Fibroblast of the aortic adventitia (primary cell): ENCODE measurements at regions not wholly inside any gene's neighbourhood (a gene's known extent, or its start where the extent isn't known, plus 50 kb on each side); places are given as distances from the start of the nearest gene placed in this dataset.
"Not testable (repeated sequence)": the region's sequence is repeated elsewhere in the genome, so short reads cannot be mapped to it uniquely, and the experiment has no call there.

Experiments used
- DNase-seq: peaks from one replicate; pipeline ENCODE4 v3.0.0-alpha.2; 2010; ENCODE audit warnings: low read depth
- H3K4me3 ChIP-seq: 2 replicates; pipeline ENCODE4 v1.5.1; 2011; ENCODE audit warnings: low read depth, mild to moderate bottlenecking, control low read depth, low read length, moderate library complexity
- CTCF ChIP-seq: IDR thresholded peaks from 2 replicates; pipeline ENCODE4 v1.5.1; 2011; ENCODE audit warnings: mild to moderate bottlenecking, low read length, control low read depth, inconsistent platforms; ENCODE audit not compliant: insufficient read depth

DNA sequence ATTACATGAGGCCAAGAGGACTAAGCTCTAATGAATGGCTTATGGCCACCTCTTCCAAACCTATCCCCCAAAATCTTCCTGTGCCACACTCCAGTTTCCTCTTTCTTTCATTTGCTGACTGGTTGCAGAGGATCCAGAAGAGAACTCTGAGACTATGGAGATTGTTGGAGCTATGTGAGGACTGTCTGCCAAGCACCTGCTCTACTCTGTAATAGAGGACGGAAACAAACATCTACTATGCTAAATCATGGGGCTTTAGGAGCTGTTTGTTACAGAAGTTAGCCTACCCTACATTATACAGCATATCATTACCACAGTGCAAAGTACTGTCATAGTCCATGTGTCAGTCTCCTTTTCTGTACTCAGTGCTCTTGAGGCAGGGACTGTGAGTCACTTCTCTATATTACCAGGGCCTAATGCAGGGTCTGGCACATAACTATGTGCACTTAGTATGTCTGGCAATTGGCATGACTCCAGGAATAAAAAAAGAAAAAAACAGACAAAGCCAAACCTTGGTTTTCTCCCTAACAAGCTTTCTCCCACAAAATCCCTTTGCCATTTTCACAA, 95.1 kb downstream of the RPAP3 start:
- DNase-seq = no peak
- TF ChIP-seq CTCF = no peak

GRCh38 chr12:47609806-47610205, 96.0 kb downstream of the RPAP3 start:
- no peak overlapping the region for H3K4me3 ChIP-seq
- no peak for DNase-seq

More for the DNA sequence above, 95.1 kb downstream of the RPAP3 start:
- H3K4me3 ChIP-seq = no peak overlapping the region

DNA sequence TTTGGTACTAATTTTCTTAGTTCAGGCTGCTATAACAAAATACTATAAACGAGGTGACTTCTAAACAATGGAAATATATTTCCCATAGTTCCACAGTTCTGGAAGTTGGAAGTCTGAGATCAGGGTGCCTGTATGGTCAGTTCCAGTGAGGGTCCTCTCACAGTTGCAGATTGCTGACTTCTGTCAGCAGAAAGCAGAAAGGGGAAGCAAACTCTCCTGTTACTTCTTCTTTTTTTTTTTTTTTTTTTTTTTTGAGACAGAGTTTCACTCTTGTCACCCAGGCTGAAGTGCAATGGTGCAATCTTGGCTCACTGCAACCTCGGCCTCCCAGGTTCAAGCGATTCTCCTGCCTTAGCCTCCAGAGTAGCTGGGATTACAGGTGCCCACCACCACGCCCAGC, 97.2 kb downstream of the RPAP3 start:
- not testable (repeated sequence) for DNase-seq, H3K4me3 ChIP-seq

More at GRCh38 chr12:47609806-47610205, 96.0 kb downstream of the RPAP3 start:
- TF ChIP-seq CTCF = no peak

DNA sequence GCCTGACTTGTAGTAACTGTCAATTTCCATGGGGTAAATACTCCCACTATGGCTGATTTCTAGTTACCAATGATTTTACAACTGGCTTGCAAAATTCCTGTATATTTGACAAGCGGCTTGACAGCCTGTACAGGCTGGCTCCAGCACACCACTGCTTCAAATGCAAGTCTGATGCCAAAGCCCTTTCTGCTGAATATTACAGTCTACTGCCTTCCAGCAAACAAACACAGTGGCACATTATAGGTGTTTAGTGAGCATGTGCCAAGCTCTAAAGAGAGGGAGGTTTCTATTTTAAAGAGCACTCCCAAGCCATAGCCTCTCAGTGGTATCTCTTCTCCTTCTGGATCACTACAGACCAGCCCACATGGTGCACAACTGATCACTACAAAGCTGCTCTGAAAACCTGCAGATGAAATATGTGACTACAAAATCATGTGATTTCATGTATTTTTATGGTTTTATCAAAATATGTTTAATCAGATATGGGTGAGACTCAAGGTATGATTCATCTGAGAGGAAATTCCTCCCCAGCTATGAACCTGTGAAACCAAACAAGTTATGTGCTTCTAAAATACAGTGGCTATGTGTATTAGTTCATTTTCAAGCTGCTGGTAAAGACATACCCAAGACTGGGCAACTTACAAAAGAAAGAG, 101.5 kb downstream of the RPAP3 start:
- DNase-seq = peak; percentile 65
- no peak for TF ChIP-seq CTCF
- H3K4me3 ChIP-seq = no peak overlapping the region

- no peak for TF ChIP-seq CTCF
- no peak for DNase-seq
- H3K4me3 ChIP-seq = no peak overlapping the region
Measured at GRCh38 chr12:47602949-47603558, 102.8 kb downstream of the RPAP3 start.

- peak; percentile 83 for DNase-seq
Measured at GRCh38 chr12:47602325-47602724, 103.5 kb downstream of the RPAP3 start.

GRCh38 chr12:47601071-47601470, 104.8 kb downstream of the RPAP3 start:
- TF ChIP-seq CTCF = no peak
- H3K4me3 ChIP-seq = no peak overlapping the region
- DNase-seq = no peak

More at GRCh38 chr12:47602325-47602724, 103.5 kb downstream of the RPAP3 start:
- no peak for TF ChIP-seq CTCF
- no peak overlapping the region for H3K4me3 ChIP-seq
